ENCODE measurements at regions not wholly inside any gene's neighbourhood (a gene's known extent, or its start where the extent isn't known, plus 50 kb on each side); places are given as distances from the start of the nearest gene placed in this dataset.

- ATAC-seq: no peak
- TF ChIP-seq EP300 (IDR thresholded peaks at IDR 0.05) (no peak), POLR2AphosphoS5 (IDR thresholded peaks at IDR 0.05) (no peak), POLR2A (IDR thresholded peaks at IDR 0.05) (no peak), CTCF (IDR thresholded peaks at IDR 0.05) (no peak)
- Histone ChIP-seq H3K9me3 (no peaks in the 10 kb centered on the region), H3K27me3 (no peaks in the 10 kb centered on the region), H3K36me3 (no peaks in the 10 kb centered on the region), H3K4me3 (no peak overlapping the region), H3K27ac (no peak overlapping the region), H3K4me1 (no peaks in the 10 kb centered on the region)
- WGBS, 2 donors (ENCODE audit: low coverage in 1 of 2): 77 to 90% methylated on average over 3 of the region's 3 CpGs
Observed at GRCh38 chr12:67726868-67727267, 78.3 kb downstream of the DYRK2 start.

GRCh38 chr12:67727702-67728666 lies 79.4 kb downstream of the DYRK2 start:
- WGBS, 2 donors (ENCODE audit: low coverage in 1 of 2): 68 to 82% methylated on average over 6 of the region's 6 CpGs
- ATAC-seq: no peak
- H3K9me3 ChIP-seq: no peaks in the 10 kb centered on the region
- H3K36me3 ChIP-seq: no peaks in the 10 kb centered on the region
- TF ChIP-seq POLR2AphosphoS5 (IDR thresholded peaks at IDR 0.05) (no peak), EP300 (IDR thresholded peaks at IDR 0.05) (no peak)
- no peak overlapping the region for H3K4me3 ChIP-seq
- H3K27ac ChIP-seq: no peak overlapping the region
- H3K4me1 ChIP-seq: no peaks in the 10 kb centered on the region
- H3K27me3 ChIP-seq: no peaks in the 10 kb centered on the region

GRCh38 chr12:67732857-67733256 lies 84.3 kb downstream of the DYRK2 start:
- Histone ChIP-seq H3K27ac (no peak overlapping the region), H3K4me1 (no peaks in the 10 kb centered on the region), H3K36me3 (no peaks in the 10 kb centered on the region), H3K4me3 (no peak overlapping the region), H3K27me3 (no peaks in the 10 kb centered on the region), H3K9me3 (no peaks in the 10 kb centered on the region)
- WGBS, 2 donors (ENCODE audit: low coverage in 1 of 2): 96 to 100% methylated on average over 4 of the region's 4 CpGs
- ATAC-seq: no peak
- TF ChIP-seq POLR2A (IDR thresholded peaks at IDR 0.05) (no peak), CTCF (IDR thresholded peaks at IDR 0.05) (no peak), POLR2AphosphoS5 (IDR thresholded peaks at IDR 0.05) (no peak), EP300 (IDR thresholded peaks at IDR 0.05) (no peak)

GRCh38 chr12:67735868-67736267 lies 87.3 kb downstream of the DYRK2 start:
- no peak overlapping the region for H3K27ac ChIP-seq
- 85 to 91% methylated on average over 4 of the region's 4 CpGs for WGBS, 2 donors (ENCODE audit: low coverage in 1 of 2)
- H3K4me1 ChIP-seq: no peaks in the 10 kb centered on the region
- no peak overlapping the region for H3K4me3 ChIP-seq
- H3K27me3 ChIP-seq: no peaks in the 10 kb centered on the region
- TF ChIP-seq POLR2A (IDR thresholded peaks at IDR 0.05) (no peak), EP300 (IDR thresholded peaks at IDR 0.05) (no peak), CTCF (IDR thresholded peaks at IDR 0.05) (no peak), POLR2AphosphoS5 (IDR thresholded peaks at IDR 0.05) (no peak)
- ATAC-seq: no peak
- no peaks in the 10 kb centered on the region for H3K36me3 ChIP-seq
- no peaks in the 10 kb centered on the region for H3K9me3 ChIP-seq

GRCh38 chr12:67740711-67741110 lies 92.2 kb downstream of the DYRK2 start:
- H3K4me1 ChIP-seq: no peaks in the 10 kb centered on the region
- H3K27ac ChIP-seq: no peak overlapping the region
- H3K36me3 ChIP-seq: no peaks in the 10 kb centered on the region
- H3K27me3 ChIP-seq: no peaks in the 10 kb centered on the region
- no peak for ATAC-seq
- no peak for TF ChIP-seq POLR2A (IDR thresholded peaks at IDR 0.05)
- no peak for TF ChIP-seq CTCF (IDR thresholded peaks at IDR 0.05)
- no peak for TF ChIP-seq POLR2AphosphoS5 (IDR thresholded peaks at IDR 0.05)
- WGBS, 2 donors (ENCODE audit: low coverage in 1 of 2): 50 to 79% methylated on average over 1 of the region's 1 CpG
- H3K4me3 ChIP-seq: no peak overlapping the region
- H3K9me3 ChIP-seq: no peaks in the 10 kb centered on the region

Measured in gastroesophageal sphincter (tissue), 4 donors.